ENCODE measurements at regions not wholly inside any gene's neighbourhood (a gene's known extent, or its start where the extent isn't known, plus 50 kb on each side); places are given as distances from the start of the nearest gene placed in this dataset.

- H3K27me3 ChIP-seq (ENCODE audit: insufficient read depth, low read length, poor library complexity, severe bottlenecking): no peaks in the 10 kb centered on the region
- TF ChIP-seq EZH2phosphoT487 (IDR thresholded peaks at IDR 0.05; ENCODE audit: borderline replicate concordance) (no peak), CTCF (conservative IDR thresholded peaks at IDR 0.05; ENCODE audit: low read length) (no peak)
- H3F3A ChIP-seq (ENCODE audit: low read depth): no peaks in the 10 kb centered on the region
Measured at GRCh38 chr6:126909493-126909892, 209.0 kb upstream of the RSPO3 start.

GRCh38 chr6:126913651-126914050 is 204.8 kb upstream of the RSPO3 start:
- no peaks in the 10 kb centered on the region for H3K79me2 ChIP-seq (ENCODE audit: insufficient read depth, low read length)
- peaks cover 3% of the 10 kb centered on the region; the same call in 1 of the 2 replicates for H3K9me3 ChIP-seq (ENCODE audit: insufficient read depth, low read depth, low read length)
- no peaks in the 10 kb centered on the region for H3F3A ChIP-seq (ENCODE audit: low read depth)
- TF ChIP-seq EZH2phosphoT487 (IDR thresholded peaks at IDR 0.05; ENCODE audit: borderline replicate concordance): no peak
- TF ChIP-seq CTCF (conservative IDR thresholded peaks at IDR 0.05; ENCODE audit: low read length): no peak
- H3K36me3 ChIP-seq (ENCODE audit: insufficient read depth, low read length): no peaks in the 10 kb centered on the region
- H3K4me3 ChIP-seq (ENCODE audit: low read length, poor library complexity, severe bottlenecking): no peak overlapping the region
- no peaks in the 10 kb centered on the region for H3K27me3 ChIP-seq (ENCODE audit: insufficient read depth, low read length, poor library complexity, severe bottlenecking)
- no peaks in the 10 kb centered on the region for H3K9me2 ChIP-seq (replicated peaks; ENCODE audit: low read depth, low read length)
- no peak overlapping the region for H3K4me2 ChIP-seq (ENCODE audit: low read depth, low read length, poor library complexity, severe bottlenecking)
- peaks cover 4% of the 10 kb centered on the region for H3K4me1 ChIP-seq (ENCODE audit: insufficient read depth, low read length, poor library complexity, severe bottlenecking)
- H2AFZ ChIP-seq (ENCODE audit: low read length): no peak overlapping the region
- H3K9ac ChIP-seq (ENCODE audit: low read depth, low read length, poor library complexity, severe bottlenecking): no peak overlapping the region
- no peaks in the 10 kb centered on the region for H4K20me1 ChIP-seq (ENCODE audit: insufficient read depth, low read length, poor library complexity, severe bottlenecking)

More at GRCh38 chr6:126909493-126909892, 209.0 kb upstream of the RSPO3 start:
- peaks cover 3% of the 10 kb centered on the region; the same call in 1 of the 2 replicates for H3K9me3 ChIP-seq (ENCODE audit: insufficient read depth, low read depth, low read length)
- H4K20me1 ChIP-seq (ENCODE audit: insufficient read depth, low read length, poor library complexity, severe bottlenecking): no peaks in the 10 kb centered on the region
- no peak overlapping the region for H3K9ac ChIP-seq (ENCODE audit: low read depth, low read length, poor library complexity, severe bottlenecking)
- H3K4me2 ChIP-seq (ENCODE audit: low read depth, low read length, poor library complexity, severe bottlenecking): no peak overlapping the region
- no peak overlapping the region for H2AFZ ChIP-seq (ENCODE audit: low read length)
- H3K4me3 ChIP-seq (ENCODE audit: low read length, poor library complexity, severe bottlenecking): no peak overlapping the region
- H3K4me1 ChIP-seq (ENCODE audit: insufficient read depth, low read length, poor library complexity, severe bottlenecking): no peaks in the 10 kb centered on the region
- no peaks in the 10 kb centered on the region for H3K9me2 ChIP-seq (replicated peaks; ENCODE audit: low read depth, low read length)
- H3K36me3 ChIP-seq (ENCODE audit: insufficient read depth, low read length): no peaks in the 10 kb centered on the region
- H3K79me2 ChIP-seq (ENCODE audit: insufficient read depth, low read length): no peaks in the 10 kb centered on the region

GRCh38 chr6:126914172-126914571 is 204.3 kb upstream of the RSPO3 start:
- H2AFZ ChIP-seq (ENCODE audit: low read length): 0 out of 2 replicates have a peak overlapping the region, but pooled peaks have one; percentile 11
- H3K4me3 ChIP-seq (ENCODE audit: low read length, poor library complexity, severe bottlenecking): no peak overlapping the region
- H3K27me3 ChIP-seq (ENCODE audit: insufficient read depth, low read length, poor library complexity, severe bottlenecking): no peaks in the 10 kb centered on the region
- TF ChIP-seq EZH2phosphoT487 (IDR thresholded peaks at IDR 0.05; ENCODE audit: borderline replicate concordance): no peak
- no peak for TF ChIP-seq CTCF (conservative IDR thresholded peaks at IDR 0.05; ENCODE audit: low read length)
- no peak overlapping the region for H3K4me2 ChIP-seq (ENCODE audit: low read depth, low read length, poor library complexity, severe bottlenecking)
- H3K36me3 ChIP-seq (ENCODE audit: insufficient read depth, low read length): no peaks in the 10 kb centered on the region
- H3K9ac ChIP-seq (ENCODE audit: low read depth, low read length, poor library complexity, severe bottlenecking): no peak overlapping the region
- H3K9me3 ChIP-seq (ENCODE audit: insufficient read depth, low read depth, low read length): peaks cover 3% of the 10 kb centered on the region; the same call in 1 of the 2 replicates
- no peaks in the 10 kb centered on the region for H4K20me1 ChIP-seq (ENCODE audit: insufficient read depth, low read length, poor library complexity, severe bottlenecking)
- H3K9me2 ChIP-seq (replicated peaks; ENCODE audit: low read depth, low read length): no peaks in the 10 kb centered on the region
- H3F3A ChIP-seq (ENCODE audit: low read depth): no peaks in the 10 kb centered on the region
- H3K4me1 ChIP-seq (ENCODE audit: insufficient read depth, low read length, poor library complexity, severe bottlenecking): peaks cover 4% of the 10 kb centered on the region
- H3K79me2 ChIP-seq (ENCODE audit: insufficient read depth, low read length): no peaks in the 10 kb centered on the region
